Calu3 (cell line): ENCODE measurements at regions not wholly inside any gene's neighbourhood (a gene's known extent, or its start where the extent isn't known, plus 50 kb on each side); places are given as distances from the start of the nearest gene placed in this dataset.

Source experiments
- BruUV-seq: library from RNA; stranded (reverse); fragments of 400-500 nt; replicated peaks from 2 replicates; lab custom pipeline; 2021; lab: Mats Ljungman, UMichigan
- CTCF ChIA-PET: fragments of 300-600 bp; sonication (Branson Sonifier 250); formaldehyde crosslinking; loops from one replicate; lab custom pipeline; 2022; ENCODE audit warnings: antibody characterized with exemption; lab: Charles Lee
- DNase-seq: peaks from one replicate; pipeline ENCODE4 v3.0.0; 2022
- H3K27ac Mint-ChIP-seq: one replicate; pipeline ENCODE4 v1.8.0; 2022; ENCODE audit warnings: mixed read lengths; ENCODE audit not compliant: unreplicated experiment
- H3K27me3 Mint-ChIP-seq: one replicate; pipeline ENCODE4 v1.8.0; 2022; ENCODE audit warnings: mixed read lengths; ENCODE audit not compliant: unreplicated experiment
- H3K36me3 Mint-ChIP-seq: one replicate; pipeline ENCODE4 v1.8.0; 2022; ENCODE audit warnings: mild to moderate bottlenecking, moderate library complexity, mixed read lengths; ENCODE audit not compliant: insufficient read depth, unreplicated experiment
- H3K4me1 Mint-ChIP-seq: one replicate; pipeline ENCODE4 v1.8.0; 2022; ENCODE audit warnings: mild to moderate bottlenecking, low read depth, mixed read lengths; ENCODE audit not compliant: unreplicated experiment
- H3K4me3 Mint-ChIP-seq: one replicate; pipeline ENCODE4 v1.8.0; 2022; ENCODE audit warnings: mild to moderate bottlenecking, low read depth, moderate library complexity, mixed read lengths; ENCODE audit not compliant: unreplicated experiment
- H3K9me3 Mint-ChIP-seq: one replicate; pipeline ENCODE4 v1.8.0; 2022; ENCODE audit warnings: low read depth, mixed read lengths; ENCODE audit not compliant: unreplicated experiment
- CTCF ChIP-seq: fragments of 200-600 bp; IDR thresholded peaks from one replicate; pipeline ENCODE4 v1.8.0; 2022; ENCODE audit warnings: antibody characterized with exemption; ENCODE audit not compliant: unreplicated experiment
- intact Hi-C: fragments of 100-400 bp; cut with micrococcal nuclease; formaldehyde crosslinking; loops from one replicate; pipeline ENCODE4 v1.10.0; 2022; ENCODE audit not compliant: unreplicated experiment

GRCh38 chr3:76866729-76867408, 173.0 kb upstream of the ROBO2 start:
- Mint-ChIP-seq H3K4me3 (no peak overlapping the region), H3K4me1 (peaks cover 8% of the 10 kb centered on the region), H3K27me3 (no peaks in the 10 kb centered on the region), H3K9me3 (no peaks in the 10 kb centered on the region), H3K36me3 (no peaks in the 10 kb centered on the region), H3K27ac (no peak overlapping the region)
- TF ChIP-seq CTCF, result no peak
- CTCF ChIA-PET, result no interaction called here
- no TSS peak for BruUV-seq
- intact Hi-C loops, result no loop called here
- no peak for DNase-seq

GRCh38 chr3:76869726-76870384, 170.0 kb upstream of the ROBO2 start:
- BruUV-seq, result no TSS peak
- intact Hi-C loops, result no loop called here

GRCh38 chr3:76871655-76872054, 168.2 kb upstream of the ROBO2 start:
- intact Hi-C loops, result no loop called here
- Mint-ChIP-seq H3K27ac (no peak overlapping the region), H3K27me3 (no peaks in the 10 kb centered on the region), H3K9me3 (no peaks in the 10 kb centered on the region), H3K4me3 (no peak overlapping the region), H3K4me1 (no peaks in the 10 kb centered on the region), H3K36me3 (no peaks in the 10 kb centered on the region)
- no TSS peak for BruUV-seq
- CTCF ChIA-PET, result no interaction called here
- TF ChIP-seq CTCF, result no peak
- no peak for DNase-seq

More at GRCh38 chr3:76869726-76870384, 170.0 kb upstream of the ROBO2 start:
- H3K9me3 Mint-ChIP-seq, result no peaks in the 10 kb centered on the region
- no peak for DNase-seq
- no peaks in the 10 kb centered on the region for H3K27me3 Mint-ChIP-seq
- no peak overlapping the region for H3K4me3 Mint-ChIP-seq
- no peak for TF ChIP-seq CTCF
- no peaks in the 10 kb centered on the region for H3K36me3 Mint-ChIP-seq
- CTCF ChIA-PET, result no interaction called here
- H3K4me1 Mint-ChIP-seq, result no peaks in the 10 kb centered on the region
- H3K27ac Mint-ChIP-seq, result no peak overlapping the region

GRCh38 chr3:76872999-76873398, 166.9 kb upstream of the ROBO2 start:
- H3K36me3 Mint-ChIP-seq, result no peaks in the 10 kb centered on the region
- intact Hi-C loops, result no loop called here
- BruUV-seq, result no TSS peak
- no peaks in the 10 kb centered on the region for H3K9me3 Mint-ChIP-seq
- no peak overlapping the region for H3K27ac Mint-ChIP-seq
- no peak for TF ChIP-seq CTCF
- no peaks in the 10 kb centered on the region for H3K27me3 Mint-ChIP-seq
- no peaks in the 10 kb centered on the region for H3K4me1 Mint-ChIP-seq
- no peak overlapping the region for H3K4me3 Mint-ChIP-seq
- CTCF ChIA-PET, result no interaction called here
- no peak for DNase-seq
